ENCODE measurements at regions not wholly inside any gene's neighbourhood (a gene's known extent, or its start where the extent isn't known, plus 50 kb on each side); places are given as distances from the start of the nearest gene placed in this dataset.

GRCh38 chr4:163245044-163245728 lies 78.5 kb upstream of the NAF1 start:
- no peak for TF ChIP-seq CTCF (conservative IDR thresholded peaks at IDR 0.05; ENCODE audit: low read length)
- no peak for TF ChIP-seq EZH2phosphoT487 (IDR thresholded peaks at IDR 0.05; ENCODE audit: borderline replicate concordance)

Measured in Loucy (cell line).